PC-9 (cell line): ENCODE measurements at regions not wholly inside any gene's neighbourhood (a gene's known extent, or its start where the extent isn't known, plus 50 kb on each side); places are given as distances from the start of the nearest gene placed in this dataset.

Experiments
- BruUV-seq: library from RNA; stranded (reverse); fragments of 400-500 nt; replicated peaks from 2 replicates; lab custom pipeline; 2021; lab: Mats Ljungman, UMichigan
- CTCF ChIA-PET: fragments of 300-600 bp; sonication (Branson Sonifier 250); formaldehyde crosslinking; loops from one replicate; lab custom pipeline; 2022; ENCODE audit warnings: antibody characterized with exemption; lab: Charles Lee
- POLR2A ChIA-PET: fragments of 300-600 bp; sonication (Branson Sonifier 250); formaldehyde crosslinking; loops from one replicate; lab custom pipeline; 2022; ENCODE audit warnings: antibody characterized with exemption; ENCODE audit not compliant: unreplicated experiment; lab: Charles Lee
- DNase-seq, 2 experiments: peaks; one replicate each; pipeline versions ENCODE4 v3.0.0 to v3.0.0-alpha.2; 2015 to 2022; ENCODE audit warnings: mixed read lengths in 1 of 2
- H2AFZ ChIP-seq: fragments of 200-600 bp; sonication (generic); 2 replicates; pipeline ENCODE4 v1.8.1; 2017; ENCODE audit warnings: antibody characterized with exemption
- H3F3A ChIP-seq: fragments of 200-600 bp; sonication (generic); 2 replicates; pipeline ENCODE4 v1.8.1; 2017; ENCODE audit warnings: antibody characterized with exemption, mild to moderate bottlenecking, low read depth; ENCODE audit not compliant: insufficient read depth
- H3K27ac ChIP-seq: fragments of 200-600 bp; sonication (generic); 2 replicates; pipeline ENCODE4 v1.6.1; 2016; ENCODE audit warnings: mixed run types
- H3K27me3 ChIP-seq: fragments of 200-600 bp; sonication (generic); 2 replicates; pipeline ENCODE4 v1.6.1; 2016; ENCODE audit warnings: low read depth, mixed run types; ENCODE audit not compliant: insufficient read depth
- H3K36me3 ChIP-seq: fragments of 200-600 bp; sonication (generic); 2 replicates; pipeline ENCODE4 v1.6.1; 2016; ENCODE audit warnings: low read depth, mixed run types
- H3K4me1 ChIP-seq: fragments of 200-600 bp; sonication (generic); replicated peaks from 2 replicates; pipeline ENCODE4 v1.6.1; 2016; ENCODE audit warnings: mixed run types; ENCODE audit not compliant: insufficient read depth
- H3K4me2 ChIP-seq: fragments of 200-600 bp; sonication (generic); 2 replicates; pipeline ENCODE4 v1.6.1; 2017; ENCODE audit warnings: mixed run types
- H3K4me3 ChIP-seq: fragments of 200-600 bp; sonication (generic); 2 replicates; pipeline ENCODE4 v1.6.1; 2016; ENCODE audit warnings: mixed run types
- H3K79me2 ChIP-seq: fragments of 200-600 bp; sonication (generic); 2 replicates; pipeline ENCODE4 v1.6.1; 2017; ENCODE audit warnings: low read depth, mixed run types
- H3K9me2 ChIP-seq: fragments of 200-600 bp; sonication (generic); 2 replicates; pipeline ENCODE4 v1.8.1; 2017; ENCODE audit warnings: mild to moderate bottlenecking; ENCODE audit not compliant: insufficient read depth
- H3K9me3 ChIP-seq: fragments of 200-600 bp; sonication (generic); 2 replicates; pipeline ENCODE4 v1.8.1; 2016; ENCODE audit warnings: low read depth; ENCODE audit not compliant: insufficient read depth
- H4K20me1 ChIP-seq: fragments of 200-600 bp; sonication (generic); 2 replicates; pipeline ENCODE4 v1.8.1; 2017; ENCODE audit not compliant: insufficient read depth
- EZH2 ChIP-seq: fragments of 200-600 bp; sonication (generic); IDR thresholded peaks from 2 replicates; pipeline ENCODE4 v1.8.0; 2017; ENCODE audit warnings: antibody characterized with exemption, low read depth
- intact Hi-C: fragments of 100-400 bp; cut with micrococcal nuclease; formaldehyde crosslinking; loops from one replicate; pipeline ENCODE4 v1.10.0; 2022; ENCODE audit not compliant: unreplicated experiment
- TF ChIP-seq, protein P1 (sequence below): fragments of 200-600 bp; sonication (generic); conservative IDR thresholded peaks from 2 replicates; pipeline ENCODE4 v1.6.1; 2017; ENCODE audit warnings: mixed run types, antibody characterized with exemption, mild to moderate bottlenecking, moderate library complexity

DNA sequence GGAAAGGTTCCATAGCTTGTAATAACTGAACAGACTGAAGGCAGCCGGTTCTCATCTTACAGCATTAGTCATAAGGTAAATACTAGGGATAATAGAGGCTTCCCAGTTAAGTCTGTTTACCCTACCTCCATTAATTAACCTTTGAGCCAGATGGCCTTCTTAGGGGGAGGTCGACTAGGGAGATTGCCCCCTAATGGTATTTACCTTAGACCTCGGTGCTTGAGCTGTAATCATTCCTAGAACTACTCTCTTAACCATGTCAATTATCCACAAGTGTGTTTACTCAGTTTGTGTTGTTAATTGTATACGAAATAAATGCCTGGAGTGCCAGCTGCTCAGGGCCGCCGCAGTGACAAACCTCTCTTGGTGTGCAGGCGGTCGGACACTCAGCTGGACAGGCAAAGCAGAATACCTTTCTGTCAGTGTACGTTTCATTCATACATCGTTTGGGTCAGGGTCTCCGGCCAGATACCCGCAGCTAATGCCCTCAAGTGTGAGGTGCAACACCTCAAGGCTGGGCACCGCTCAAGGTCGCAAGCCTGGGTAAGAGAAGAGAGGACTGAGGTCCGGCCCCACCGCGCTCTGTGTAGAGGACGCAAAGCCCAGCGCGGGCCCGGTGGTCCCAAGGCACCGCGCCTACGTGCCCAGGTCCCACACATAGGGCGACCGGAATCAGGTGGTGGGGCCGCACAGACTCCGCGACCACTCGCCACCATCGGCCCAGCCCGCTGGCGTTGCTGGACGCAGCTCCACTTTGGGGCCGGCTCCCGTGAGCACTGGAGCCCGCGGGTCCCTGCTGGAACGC, 931.0 kb downstream of the NLGN4Y start:
- ChIA-PET CTCF (no interaction called here), POLR2A (no interaction called here)
- Histone ChIP-seq H3K9me3 (no peaks in the 10 kb centered on the region), H3K4me2 (no peak overlapping the region), H2AFZ (no peak overlapping the region), H3K4me1 (no peaks in the 10 kb centered on the region), H4K20me1 (no peaks in the 10 kb centered on the region), H3K9me2 (no peaks in the 10 kb centered on the region), H3F3A (no peaks in the 10 kb centered on the region), H3K27ac (no peak overlapping the region), H3K4me3 (no peak overlapping the region), H3K27me3 (no peaks in the 10 kb centered on the region), H3K79me2 (no peaks in the 10 kb centered on the region), H3K36me3 (no peaks in the 10 kb centered on the region)
- TF ChIP-seq, protein P1, sequence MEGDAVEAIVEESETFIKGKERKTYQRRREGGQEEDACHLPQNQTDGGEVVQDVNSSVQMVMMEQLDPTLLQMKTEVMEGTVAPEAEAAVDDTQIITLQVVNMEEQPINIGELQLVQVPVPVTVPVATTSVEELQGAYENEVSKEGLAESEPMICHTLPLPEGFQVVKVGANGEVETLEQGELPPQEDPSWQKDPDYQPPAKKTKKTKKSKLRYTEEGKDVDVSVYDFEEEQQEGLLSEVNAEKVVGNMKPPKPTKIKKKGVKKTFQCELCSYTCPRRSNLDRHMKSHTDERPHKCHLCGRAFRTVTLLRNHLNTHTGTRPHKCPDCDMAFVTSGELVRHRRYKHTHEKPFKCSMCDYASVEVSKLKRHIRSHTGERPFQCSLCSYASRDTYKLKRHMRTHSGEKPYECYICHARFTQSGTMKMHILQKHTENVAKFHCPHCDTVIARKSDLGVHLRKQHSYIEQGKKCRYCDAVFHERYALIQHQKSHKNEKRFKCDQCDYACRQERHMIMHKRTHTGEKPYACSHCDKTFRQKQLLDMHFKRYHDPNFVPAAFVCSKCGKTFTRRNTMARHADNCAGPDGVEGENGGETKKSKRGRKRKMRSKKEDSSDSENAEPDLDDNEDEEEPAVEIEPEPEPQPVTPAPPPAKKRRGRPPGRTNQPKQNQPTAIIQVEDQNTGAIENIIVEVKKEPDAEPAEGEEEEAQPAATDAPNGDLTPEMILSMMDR: no peak
- no peak for TF ChIP-seq EZH2
- DNase-seq: no peak
- no TSS peak for BruUV-seq
- intact Hi-C loops: no loop called here

DNA sequence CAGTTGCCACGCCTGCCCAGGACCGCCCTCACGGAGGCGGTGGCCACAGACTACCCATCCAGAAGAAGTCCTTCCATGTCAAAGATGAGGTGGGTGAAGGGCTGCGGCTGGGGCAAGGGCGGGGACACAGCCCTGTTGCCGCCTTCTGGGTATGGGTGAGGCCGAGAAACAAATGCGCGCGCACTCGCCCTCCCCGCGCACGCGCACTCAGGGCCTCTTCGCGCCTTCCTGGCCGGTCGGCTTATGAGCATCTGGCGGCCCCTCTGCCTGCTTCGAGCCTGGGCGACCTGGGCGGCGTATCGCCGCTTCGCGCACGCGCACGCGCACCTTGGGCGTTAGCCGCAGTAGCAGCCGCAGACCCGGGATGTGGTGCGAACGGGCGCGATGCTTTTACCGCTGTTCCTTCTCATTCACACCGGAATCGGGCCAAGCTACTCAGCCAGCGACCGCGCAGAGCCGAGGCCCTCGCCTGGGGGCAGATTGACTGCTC, 931.7 kb downstream of the NLGN4Y start:
- DNase-seq: no peak
- Histone ChIP-seq H3K9me2 (no peaks in the 10 kb centered on the region), H4K20me1 (no peaks in the 10 kb centered on the region), H3K79me2 (no peaks in the 10 kb centered on the region), H3K4me1 (no peaks in the 10 kb centered on the region), H3F3A (no peaks in the 10 kb centered on the region), H3K4me2 (no peak overlapping the region), H3K9me3 (no peaks in the 10 kb centered on the region), H3K4me3 (no peak overlapping the region), H3K27me3 (no peaks in the 10 kb centered on the region), H3K27ac (no peak overlapping the region), H2AFZ (no peak overlapping the region), H3K36me3 (no peaks in the 10 kb centered on the region)
- intact Hi-C loops: no loop called here
- ChIA-PET POLR2A (no interaction called here), CTCF (no interaction called here)
- TF ChIP-seq, protein P1: no peak
- TF ChIP-seq EZH2: no peak
- no TSS peak for BruUV-seq

DNA sequence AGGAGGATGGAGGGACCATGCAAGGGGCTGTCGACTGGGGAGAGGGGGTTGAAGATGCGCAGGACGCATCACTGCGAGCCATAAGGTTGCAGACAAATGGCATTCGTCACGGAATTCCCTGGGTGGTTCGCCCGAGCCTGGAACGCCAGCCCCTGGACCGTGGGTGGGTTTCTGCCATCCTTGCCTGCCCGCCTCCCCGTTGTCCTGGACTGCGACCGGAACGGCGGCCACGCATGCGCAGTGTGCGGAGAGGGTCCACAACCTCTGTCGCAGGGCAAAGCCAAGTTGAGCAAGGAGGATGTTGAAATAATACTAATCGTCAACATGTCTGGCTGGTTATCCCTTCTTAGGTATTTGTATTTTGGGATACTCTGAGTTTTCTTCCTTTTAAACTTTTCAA, 932.2 kb downstream of the NLGN4Y start:
- Histone ChIP-seq H3K9me2 (no peaks in the 10 kb centered on the region), H3K27ac (no peak overlapping the region), H2AFZ (no peak overlapping the region), H3K4me2 (no peak overlapping the region), H3F3A (no peaks in the 10 kb centered on the region), H3K4me1 (no peaks in the 10 kb centered on the region), H4K20me1 (no peaks in the 10 kb centered on the region), H3K36me3 (no peaks in the 10 kb centered on the region), H3K9me3 (no peaks in the 10 kb centered on the region), H3K4me3 (no peak overlapping the region), H3K79me2 (no peaks in the 10 kb centered on the region), H3K27me3 (no peaks in the 10 kb centered on the region)
- no TSS peak for BruUV-seq
- DNase-seq: no peak
- POLR2A ChIA-PET: no interaction called here
- TF ChIP-seq EZH2: no peak
- TF ChIP-seq, protein P1: no peak
- intact Hi-C loops: no loop called here
- CTCF ChIA-PET: no interaction called here
